ENCODE measurements at regions not wholly inside any gene's neighbourhood (a gene's known extent, or its start where the extent isn't known, plus 50 kb on each side); places are given as distances from the start of the nearest gene placed in this dataset.

DNA sequence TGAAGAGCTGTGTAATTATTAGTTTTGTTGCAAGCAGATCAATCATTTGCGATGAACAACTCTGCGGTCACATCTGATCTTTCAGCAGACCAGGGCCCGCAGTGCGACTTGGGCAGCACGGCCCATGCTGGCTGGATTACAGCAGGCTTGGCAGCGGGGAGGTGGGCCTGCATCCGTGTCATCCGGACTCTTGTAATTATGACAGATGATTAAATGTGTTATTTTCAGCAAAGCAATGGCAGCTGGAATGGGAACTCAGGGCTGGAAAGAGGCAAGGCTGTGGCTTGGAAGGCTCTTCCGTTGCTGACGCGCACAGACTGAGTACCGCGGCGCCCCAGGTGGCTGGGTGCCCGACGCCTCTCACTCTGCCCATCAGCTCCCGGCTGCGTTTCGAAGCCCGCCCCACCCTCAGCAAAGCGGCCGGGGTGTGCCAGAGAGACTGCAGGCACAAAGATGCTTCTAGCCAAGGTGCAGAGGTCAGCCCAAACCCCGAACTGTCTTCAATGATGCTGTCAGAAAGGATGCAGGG, 397.4 kb upstream of the SALL3 start:
- intact Hi-C loops (cut with DNase I; ENCODE audit: low total_unique reads) = no loop called here
- 85 to 89% methylated on average over 23 of the region's 23 CpGs for WGBS, 2 donors
- no peak overlapping the region for H3K4me3 ChIP-seq (ENCODE audit: low read depth, poor library complexity, severe bottlenecking)
- TF ChIP-seq POLR2A (IDR thresholded peaks at IDR 0.05) (no peak), CTCF (IDR thresholded peaks at IDR 0.05) (no peak)
- peak in 1 of 2 donors; percentile 56 for DNase-seq (ENCODE audit: low spot score in 2 of 2)

DNA sequence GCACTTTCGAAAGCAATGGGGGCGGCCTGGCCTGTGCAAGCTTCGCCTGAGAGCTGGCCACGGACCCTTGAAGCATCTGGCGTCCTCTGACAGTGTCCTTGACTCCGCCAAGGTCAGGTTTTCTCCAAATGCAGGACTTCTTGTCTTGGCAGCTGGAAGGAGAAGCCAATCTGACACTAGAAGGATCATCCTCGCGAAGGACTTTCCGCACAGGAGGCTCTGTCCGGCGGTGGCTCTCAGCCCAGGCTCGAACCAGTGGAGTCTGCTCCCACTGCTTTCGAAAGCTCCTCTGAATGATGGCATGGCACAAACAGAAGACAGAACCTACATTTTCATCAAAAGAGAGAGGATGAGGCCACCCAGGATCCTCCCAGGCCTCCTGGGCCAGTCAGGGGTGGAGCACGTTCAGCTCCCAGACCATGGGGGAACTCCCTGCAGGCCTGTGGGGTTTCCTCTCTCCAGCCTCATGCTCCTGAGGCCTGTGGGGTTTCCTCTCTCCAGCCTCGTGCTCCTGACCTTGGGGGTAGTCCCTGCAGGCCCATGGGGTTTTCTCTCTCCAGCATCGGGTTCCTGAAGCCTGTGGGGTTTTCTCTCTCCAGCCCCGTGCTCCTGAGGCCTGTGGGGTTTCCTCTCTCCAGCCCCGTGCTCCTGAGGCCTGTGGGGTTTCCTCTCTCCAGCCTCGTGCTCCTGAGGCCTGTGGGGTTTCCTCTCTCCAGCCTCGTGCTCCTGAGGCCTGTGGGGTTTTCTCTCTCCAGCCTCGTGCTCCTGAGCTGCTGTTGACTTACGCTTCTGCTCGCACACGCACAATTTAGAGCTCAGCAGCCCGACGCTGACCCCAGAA, 396.5 kb upstream of the SALL3 start:
- TF ChIP-seq POLR2A (IDR thresholded peaks at IDR 0.05) (no peak), CTCF (IDR thresholded peaks at IDR 0.05) (no peak)
- no peak overlapping the region for H3K4me3 ChIP-seq (ENCODE audit: low read depth, poor library complexity, severe bottlenecking)
- DNase-seq (ENCODE audit: low spot score in 2 of 2) = peak in 1 of 2 donors; percentile 76
- intact Hi-C loops (cut with DNase I; ENCODE audit: low total_unique reads) = no loop called here
- WGBS, 2 donors = 75 to 80% methylated on average over 26 of the region's 26 CpGs

- H3K4me3 ChIP-seq (ENCODE audit: low read depth, poor library complexity, severe bottlenecking) = no peak overlapping the region
- 85 to 91% methylated on average over 20 to 23 of the region's 23 CpGs for WGBS, 2 donors
- intact Hi-C loops (cut with DNase I; ENCODE audit: low total_unique reads) = no loop called here
- no peak for TF ChIP-seq CTCF (IDR thresholded peaks at IDR 0.05)
- DNase-seq (ENCODE audit: low spot score in 2 of 2) = peak in 1 of 2 donors; percentile 77
These were observed 395.7 kb upstream of the SALL3 start for GRCh38 chr18:78583739-78584458.

- intact Hi-C loops (cut with DNase I; ENCODE audit: low total_unique reads) = no loop called here
- no peak overlapping the region for H3K4me3 ChIP-seq (ENCODE audit: low read depth, poor library complexity, severe bottlenecking)
- 89 to 90% methylated on average over 18 to 19 of the region's 19 CpGs for WGBS, 2 donors
- no peak for TF ChIP-seq POLR2A (IDR thresholded peaks at IDR 0.05)
- no peak for TF ChIP-seq CTCF (IDR thresholded peaks at IDR 0.05)
- DNase-seq (ENCODE audit: low spot score in 2 of 2) = peak in 1 of 2 donors; percentile 48
These were observed 395.1 kb upstream of the SALL3 start for GRCh38 chr18:78584459-78585022.

GRCh38 chr18:78586586-78586985, 393.0 kb upstream of the SALL3 start:
- TF ChIP-seq CTCF (IDR thresholded peaks at IDR 0.05) = no peak
- no peak for TF ChIP-seq POLR2A (IDR thresholded peaks at IDR 0.05)
- H3K4me3 ChIP-seq (ENCODE audit: low read depth, poor library complexity, severe bottlenecking) = no peak overlapping the region
- WGBS, 2 donors = 58 to 65% methylated on average over 7 of the region's 7 CpGs
- DNase-seq (ENCODE audit: low spot score in 2 of 2) = peak in 1 of 2 donors; percentile 69
- intact Hi-C loops (cut with DNase I; ENCODE audit: low total_unique reads) = no loop called here
